Mucosa of gallbladder (tissue), 1 donor: ENCODE measurements at regions not wholly inside any gene's neighbourhood (a gene's known extent, or its start where the extent isn't known, plus 50 kb on each side); places are given as distances from the start of the nearest gene placed in this dataset.

ENCODE experiments used
- DNase-seq: peaks from one replicate; pipeline ENCODE4 v3.0.0-alpha.2; 2020; ENCODE audit warnings: low spot score
- donor health status: DM: no; HTN: no; CAD: no.

DNA sequence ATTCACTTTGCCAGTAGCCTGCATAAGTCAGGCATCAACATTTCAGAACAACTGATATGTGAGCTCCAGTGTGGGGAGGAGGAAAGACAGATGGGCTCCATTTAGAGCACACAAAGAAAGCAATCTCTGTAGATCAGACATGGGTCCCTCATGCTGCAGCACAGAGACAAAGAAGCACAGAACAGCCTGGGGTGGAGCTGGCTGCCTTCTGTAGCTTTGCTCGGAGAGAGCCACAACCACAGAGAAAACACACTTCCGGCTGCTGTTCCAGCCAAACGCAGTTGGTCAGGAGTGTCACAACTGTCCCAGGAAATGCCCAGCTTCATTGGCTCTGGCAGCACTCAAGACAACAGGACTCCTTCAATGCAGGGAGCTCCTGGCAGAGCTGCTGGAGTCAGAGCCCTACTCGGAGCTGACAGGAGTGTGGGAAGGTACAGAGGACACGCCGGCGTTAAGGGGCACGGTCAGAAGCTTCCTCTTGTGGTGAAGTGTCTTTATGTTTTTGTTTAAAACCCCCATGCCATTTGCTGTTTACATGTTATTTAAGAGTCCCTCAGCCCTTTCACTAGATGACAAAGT, 494.4 kb downstream of the TCERG1L start:
- DNase-seq = peak; percentile 3

- peak; percentile 4 for DNase-seq
Measured at GRCh38 chr10:130817674-130818073, 493.8 kb downstream of the TCERG1L start.

GRCh38 chr10:130820880-130821482, 490.5 kb downstream of the TCERG1L start:
- no peak for DNase-seq

GRCh38 chr10:130824230-130825014, 487.1 kb downstream of the TCERG1L start:
- no peak for DNase-seq

- DNase-seq = no peak
Measured at GRCh38 chr10:130833596-130833995, 477.9 kb downstream of the TCERG1L start.

- DNase-seq = no peak
Measured at GRCh38 chr10:130834170-130834569, 477.4 kb downstream of the TCERG1L start.

DNA sequence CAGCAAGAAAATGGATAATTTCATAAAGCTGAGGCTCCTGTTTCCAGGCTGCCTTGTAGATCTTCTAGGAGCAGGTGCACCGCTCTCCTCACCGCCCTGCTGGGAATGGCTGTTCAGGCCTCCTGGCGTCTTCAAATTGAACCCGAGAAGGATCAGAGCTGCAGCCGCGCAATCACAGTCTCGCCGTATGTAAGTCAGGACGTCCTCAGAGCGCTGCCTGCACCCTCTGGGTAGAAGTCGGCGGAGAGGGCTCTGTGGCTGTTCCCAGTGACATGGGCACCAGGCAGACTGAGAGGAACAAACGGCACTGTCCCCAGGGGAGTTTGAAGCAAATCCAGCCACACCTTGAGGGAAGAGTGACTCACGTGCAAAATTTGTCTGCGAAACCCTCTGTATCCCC, 476.9 kb downstream of the TCERG1L start:
- no peak for DNase-seq

- DNase-seq = no peak
Measured at GRCh38 chr10:130835068-130835467, 476.5 kb downstream of the TCERG1L start.

- DNase-seq = no peak
Measured at GRCh38 chr10:130836344-130836743, 475.2 kb downstream of the TCERG1L start.

DNA sequence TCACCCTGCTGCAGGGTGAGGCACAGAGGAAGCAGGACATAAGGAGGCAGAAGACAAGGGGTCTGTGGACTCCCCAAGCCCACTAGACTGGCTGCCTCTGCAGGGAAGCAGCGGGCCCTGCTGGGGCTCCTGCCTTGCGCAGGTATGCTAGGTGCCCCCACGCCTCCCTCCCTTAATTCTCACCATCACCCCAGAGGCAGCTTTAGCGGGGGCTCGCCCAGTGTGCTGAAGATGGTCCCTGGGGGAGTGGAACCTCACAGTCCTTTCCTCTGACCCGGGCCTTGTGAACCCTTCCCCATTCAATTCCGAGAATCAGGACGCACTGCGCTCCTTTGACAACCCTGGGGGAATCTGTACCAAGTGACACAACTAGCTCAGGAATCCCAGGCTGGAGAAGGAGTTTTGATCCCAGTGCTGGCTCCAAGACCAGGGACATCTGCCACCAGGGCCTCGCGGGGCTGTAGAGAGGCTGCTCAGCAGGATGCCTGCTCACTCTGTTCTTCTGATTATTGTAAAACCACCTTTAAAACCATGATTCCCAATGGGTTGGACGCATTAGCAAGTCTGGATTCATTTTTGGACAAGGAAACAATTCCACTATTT, 468.4 kb downstream of the TCERG1L start:
- DNase-seq = no peak

DNA sequence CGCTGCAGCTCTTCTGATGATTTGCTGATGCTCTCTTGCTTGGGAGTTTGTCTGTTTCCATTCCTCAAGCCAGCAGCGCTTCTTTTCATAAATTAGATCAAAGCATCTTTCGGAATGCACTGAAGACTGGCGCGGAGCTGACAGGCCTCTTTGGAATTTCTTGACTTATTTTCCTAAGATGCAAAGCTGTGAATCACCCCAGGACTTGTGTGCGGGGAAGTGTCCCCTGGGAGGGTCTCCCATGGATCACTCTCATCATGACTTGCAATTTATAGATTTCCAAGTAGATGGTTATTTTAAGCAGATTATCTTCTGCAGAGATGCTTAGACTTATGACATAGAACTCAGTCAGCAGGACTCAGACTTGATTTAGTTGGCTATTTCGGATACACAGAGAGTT, 467.2 kb downstream of the TCERG1L start:
- DNase-seq = no peak

- DNase-seq = no peak
Measured at GRCh38 chr10:130847170-130847569, 464.4 kb downstream of the TCERG1L start.

DNA sequence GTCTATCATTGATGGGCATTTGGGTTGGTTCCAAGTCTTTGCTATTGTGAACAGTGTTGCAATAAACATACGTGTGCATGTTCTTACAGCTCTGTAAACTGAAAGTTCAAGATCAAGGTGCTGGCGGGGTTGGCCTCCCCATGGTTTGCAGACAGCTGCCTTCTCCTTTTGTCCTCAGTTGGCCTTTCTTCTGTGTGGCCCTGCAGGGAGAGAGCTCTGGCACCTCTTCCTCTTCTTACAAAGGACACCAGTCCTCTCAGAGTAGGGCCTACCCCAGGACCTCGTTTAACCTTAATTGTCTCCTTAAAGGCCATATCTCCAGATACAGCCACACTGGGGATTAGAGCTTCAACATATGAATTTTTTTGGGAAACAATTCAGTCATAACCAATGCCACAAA, 462.7 kb downstream of the TCERG1L start:
- DNase-seq = no peak

DNA sequence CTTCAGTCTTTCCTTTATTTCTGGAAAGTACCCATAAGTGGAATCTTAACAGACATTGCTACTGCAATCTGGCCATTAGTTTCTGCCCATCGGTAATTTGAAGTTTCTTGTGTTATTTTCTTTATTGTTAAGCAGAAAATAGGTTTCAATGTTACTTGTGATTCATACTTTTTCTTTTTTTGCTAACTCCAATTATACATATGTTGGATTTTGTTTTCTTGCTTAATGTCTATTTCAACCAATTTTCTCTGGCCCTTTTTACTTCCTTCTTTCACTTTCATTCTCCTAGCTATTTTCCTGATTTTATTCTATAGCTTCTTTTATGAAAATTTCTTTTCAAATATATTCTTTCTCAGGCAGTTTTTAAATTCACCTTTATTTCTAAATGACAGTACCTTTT, 457.4 kb downstream of the TCERG1L start:
- no peak for DNase-seq

GRCh38 chr10:130857631-130858295, 453.8 kb downstream of the TCERG1L start:
- DNase-seq = no peak

DNA sequence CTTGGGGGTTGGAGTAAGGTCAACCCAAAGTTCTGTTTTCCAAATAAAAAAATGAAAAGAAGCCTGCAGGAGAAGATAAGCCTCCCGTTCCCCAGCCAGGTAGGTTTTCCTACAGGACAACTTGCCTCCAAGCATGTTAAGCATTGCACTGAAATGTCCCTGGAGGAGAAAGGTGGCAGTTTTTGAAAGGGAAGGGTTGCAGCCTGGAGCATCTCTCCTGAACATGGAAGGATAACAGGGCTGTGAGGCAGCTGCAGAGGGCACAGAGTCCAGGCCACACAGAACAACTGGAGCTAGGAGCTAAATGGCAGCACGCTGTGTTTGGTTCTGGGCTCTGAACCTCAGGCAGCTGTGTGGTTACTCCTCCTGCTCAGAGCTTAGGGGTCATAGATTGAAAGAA, 452.9 kb downstream of the TCERG1L start:
- DNase-seq = no peak

- no peak for DNase-seq
Measured at GRCh38 chr10:130859427-130859826, 452.1 kb downstream of the TCERG1L start.

DNA sequence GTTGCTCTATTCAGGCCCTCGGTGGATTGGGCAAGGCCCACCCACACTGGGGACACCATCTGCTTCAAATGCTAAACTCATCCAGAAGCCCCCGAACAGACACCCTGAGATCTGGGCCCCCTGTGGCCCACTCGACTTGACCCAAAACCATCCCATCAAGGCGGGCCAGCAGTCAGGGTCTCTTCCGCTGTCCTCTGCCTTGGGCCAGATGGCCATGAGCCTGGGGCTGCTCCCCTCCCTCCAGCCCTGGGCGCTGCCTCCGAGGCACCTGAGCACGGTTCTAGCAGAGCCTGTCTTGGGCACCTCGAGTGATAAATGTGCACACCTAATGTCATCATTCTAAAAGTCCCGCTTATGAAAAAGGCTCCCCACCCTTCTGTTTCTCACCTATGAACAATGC, 449.4 kb downstream of the TCERG1L start:
- no peak for DNase-seq

DNA sequence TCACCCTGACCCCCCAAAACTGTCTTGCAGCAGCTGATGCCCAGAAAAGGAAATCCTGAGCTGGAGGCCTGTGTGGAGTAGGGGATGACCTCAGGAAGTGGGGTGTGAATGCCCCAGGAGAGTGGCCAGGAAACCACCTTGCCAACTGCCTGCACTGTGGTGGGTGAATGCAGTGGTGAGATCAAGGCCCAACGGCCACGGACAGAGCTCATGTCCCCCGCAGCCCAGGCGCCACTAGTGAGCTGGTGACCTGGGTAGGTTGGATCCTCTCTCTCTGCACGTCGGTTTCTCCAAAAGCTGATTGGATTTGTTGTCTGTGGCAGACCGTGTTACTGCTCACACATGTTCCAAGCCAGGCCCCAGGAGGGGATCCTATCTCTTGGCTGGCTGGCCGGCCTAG, 448.9 kb downstream of the TCERG1L start:
- DNase-seq = no peak

GRCh38 chr10:130863044-130863443, 448.5 kb downstream of the TCERG1L start:
- no peak for DNase-seq

- no peak for DNase-seq
Measured at GRCh38 chr10:130864961-130865818, 446.3 kb downstream of the TCERG1L start.
